Fibroblast of lung (primary cell): ENCODE measurements at regions not wholly inside any gene's neighbourhood (a gene's known extent, or its start where the extent isn't known, plus 50 kb on each side); places are given as distances from the start of the nearest gene placed in this dataset.

Experiments
- DNase-seq, 2 donors: peaks; one replicate each; pipeline versions ENCODE4 v3.0.0 to v3.0.0-alpha.2; 2010; ENCODE audit warnings: low read depth in 2 of 2
- H2AFZ ChIP-seq: 2 replicates; pipeline ENCODE4 v1.5.1; 2012; ENCODE audit warnings: low read length, control low read depth, inconsistent platforms
- H3K27ac ChIP-seq: 2 replicates; pipeline ENCODE4 v1.5.1; 2011; ENCODE audit warnings: low read length, control low read depth; ENCODE audit not compliant: insufficient read depth
- H3K27me3 ChIP-seq: 2 replicates; pipeline ENCODE4 v1.5.1; 2011; ENCODE audit warnings: mild to moderate bottlenecking, low read length; ENCODE audit not compliant: control insufficient read depth, insufficient read depth
- H3K36me3 ChIP-seq: 2 replicates; pipeline ENCODE4 v1.5.1; 2011; ENCODE audit warnings: low read length; ENCODE audit not compliant: control insufficient read depth, insufficient read depth
- H3K4me1 ChIP-seq: 2 replicates; pipeline ENCODE4 v1.5.1; 2011; ENCODE audit warnings: low read length; ENCODE audit not compliant: control insufficient read depth, insufficient read depth; ENCODE audit errors: extremely low read depth
- H3K4me2 ChIP-seq: 2 replicates; pipeline ENCODE4 v1.5.1; 2011; ENCODE audit warnings: low read length, control low read depth; ENCODE audit not compliant: insufficient read depth; ENCODE audit errors: extremely low read depth
- H3K4me3 ChIP-seq, 4 experiments: fragments of 200-600 bp in 1 of 4; sonication (generic) in 1 of 4; replicated peaks in 1 of 4; 2 replicates each; pipeline ENCODE4 v1.5.1; 2011 to 2016; ENCODE audit warnings: low read length in 4 of 4, low read depth in 3 of 4, mild to moderate bottlenecking in 3 of 4, control low read depth in 2 of 4, inconsistent platforms in 1 of 4, mixed read lengths in 1 of 4; ENCODE audit not compliant: insufficient read depth in 1 of 4; ENCODE audit errors: control extremely low read depth in 1 of 4
- H3K79me2 ChIP-seq: 2 replicates; pipeline ENCODE4 v1.5.1; 2012; ENCODE audit warnings: mild to moderate bottlenecking, low read length, inconsistent platforms; ENCODE audit not compliant: control insufficient read depth, insufficient read depth
- H3K9ac ChIP-seq: 2 replicates; pipeline ENCODE4 v1.5.1; 2011; ENCODE audit warnings: mild to moderate bottlenecking, low read length, control low read depth; ENCODE audit not compliant: insufficient read depth
- H3K9me3 ChIP-seq: 2 replicates; pipeline ENCODE4 v1.5.1; 2012; ENCODE audit warnings: low read depth, low read length; ENCODE audit not compliant: control insufficient read depth, insufficient read depth
- H4K20me1 ChIP-seq: 2 replicates; pipeline ENCODE4 v1.5.1; 2011; ENCODE audit warnings: low read length; ENCODE audit not compliant: control insufficient read depth, insufficient read depth; ENCODE audit errors: extremely low read depth
- CTCF ChIP-seq, 2 donors: IDR thresholded peaks in 1 of 2; conservative IDR thresholded peaks in 1 of 2; 1 replicate in 1 of 2; 2 replicates in 1 of 2; pipeline ENCODE4 v1.5.1; 2011 to 2012; ENCODE audit warnings: low read length in 2 of 2, control low read depth in 1 of 2, inconsistent platforms in 1 of 2, low read depth in 1 of 2, mild to moderate bottlenecking in 1 of 2
- EZH2 ChIP-seq: IDR thresholded peaks from 2 replicates; pipeline ENCODE4 v1.5.1; 2012; ENCODE audit warnings: low read length, control low read depth, mild to moderate bottlenecking; ENCODE audit errors: missing control alignments

GRCh38 chr14:89648510-89648909 lies 231.5 kb upstream of the FOXN3 start:
- Histone ChIP-seq H3K36me3 (no peaks in the 10 kb centered on the region), H2AFZ (no peak overlapping the region), H3K9me3 (no peaks in the 10 kb centered on the region), H3K4me3 (no peak overlapping the region), H3K27me3 (no peaks in the 10 kb centered on the region), H3K79me2 (no peaks in the 10 kb centered on the region), H3K4me1 (no peaks in the 10 kb centered on the region), H3K4me2 (no peak overlapping the region), H3K27ac (no peak overlapping the region), H3K9ac (no peak overlapping the region), H4K20me1 (no peaks in the 10 kb centered on the region)
- no peak for DNase-seq
- no peak for TF ChIP-seq EZH2
- no peak for TF ChIP-seq CTCF (conservative IDR thresholded peaks at IDR 0.05 in 1 of 2, IDR thresholded peaks at IDR 0.05 in 1 of 2; ENCODE audit: low read depth in 1 of 2, low read length in 2 of 2)

- no peak for TF ChIP-seq EZH2
- no peak for TF ChIP-seq CTCF (conservative IDR thresholded peaks at IDR 0.05 in 1 of 2, IDR thresholded peaks at IDR 0.05 in 1 of 2; ENCODE audit: low read depth in 1 of 2, low read length in 2 of 2)
- H3K4me1 ChIP-seq = no peaks in the 10 kb centered on the region
Observed at GRCh38 chr14:89646971-89647370, 229.9 kb upstream of the FOXN3 start.

GRCh38 chr14:89644641-89645040 lies 227.6 kb upstream of the FOXN3 start:
- no peaks in the 10 kb centered on the region for H3K36me3 ChIP-seq
- H3K9ac ChIP-seq = no peak overlapping the region
- no peaks in the 10 kb centered on the region for H3K4me1 ChIP-seq
- no peak overlapping the region for H3K4me2 ChIP-seq
- no peak overlapping the region for H2AFZ ChIP-seq
- H3K4me3 ChIP-seq = no peak overlapping the region
- no peaks in the 10 kb centered on the region for H3K79me2 ChIP-seq
- no peaks in the 10 kb centered on the region for H3K9me3 ChIP-seq
- H4K20me1 ChIP-seq = no peaks in the 10 kb centered on the region
- H3K27ac ChIP-seq = no peak overlapping the region
- H3K27me3 ChIP-seq = no peaks in the 10 kb centered on the region
- TF ChIP-seq EZH2 (no peak), CTCF (conservative IDR thresholded peaks at IDR 0.05 in 1 of 2, IDR thresholded peaks at IDR 0.05 in 1 of 2; ENCODE audit: low read depth in 1 of 2, low read length in 2 of 2) (no peak)
- no peak for DNase-seq

More at GRCh38 chr14:89646971-89647370, 229.9 kb upstream of the FOXN3 start:
- Histone ChIP-seq H3K9me3 (no peaks in the 10 kb centered on the region), H3K79me2 (no peaks in the 10 kb centered on the region), H3K4me2 (no peak overlapping the region), H3K4me3 (no peak overlapping the region), H3K9ac (no peak overlapping the region), H2AFZ (no peak overlapping the region), H3K27me3 (no peaks in the 10 kb centered on the region), H3K27ac (no peak overlapping the region), H4K20me1 (no peaks in the 10 kb centered on the region), H3K36me3 (no peaks in the 10 kb centered on the region)
- no peak for DNase-seq
